NCI-H2227 (cell line): ENCODE measurements at regions not wholly inside any gene's neighbourhood (a gene's known extent, or its start where the extent isn't known, plus 50 kb on each side); places are given as distances from the start of the nearest gene placed in this dataset.
A peak's percentile ranks its signal among the peaks of the same experiment; 100 is the strongest.

Experiments used
- DNase-seq: peaks from one replicate; lab custom pipeline; 2025; ENCODE audit not compliant: unreplicated experiment; lab: John Stamatoyannopoulos, UW

DNA sequence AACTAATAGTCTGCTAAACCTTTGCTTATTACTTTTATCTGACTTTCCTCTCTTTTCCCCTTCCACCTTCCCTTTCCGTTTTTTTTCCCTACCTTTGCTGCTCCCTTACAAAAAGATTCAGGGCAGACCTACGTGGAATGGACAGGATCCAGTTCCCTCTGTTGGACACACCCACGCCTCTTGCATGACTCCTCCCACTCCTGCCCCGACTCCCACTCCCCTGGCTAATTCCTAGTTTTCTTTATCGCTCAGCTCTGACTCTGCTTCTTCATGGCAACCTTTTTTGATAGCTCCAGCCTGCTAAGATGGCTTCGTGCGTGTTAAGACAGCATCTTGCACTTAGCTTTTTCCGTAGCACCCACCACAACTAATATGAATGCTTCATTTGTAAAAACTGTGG is 715.6 kb upstream of the NRSN1 start:
- DNase-seq = no peak

DNA sequence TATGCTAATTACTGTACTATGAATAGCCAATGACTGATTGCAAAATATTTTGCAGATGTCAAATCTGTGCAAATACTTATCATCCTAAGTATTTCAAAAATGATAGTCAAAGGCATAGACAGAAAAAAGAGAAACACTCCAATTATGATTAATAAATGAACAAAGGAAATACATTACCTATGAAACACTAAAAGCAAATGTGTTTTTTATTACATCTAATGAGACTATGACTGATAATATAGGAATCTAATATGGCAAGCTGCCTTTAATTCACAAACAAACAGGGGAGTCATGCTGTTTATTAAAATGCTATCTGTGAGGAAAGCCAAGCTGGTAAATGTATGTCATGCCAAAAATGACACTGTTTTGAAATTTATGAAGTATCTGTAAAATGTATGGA is 713.2 kb upstream of the NRSN1 start:
- no peak for DNase-seq

DNA sequence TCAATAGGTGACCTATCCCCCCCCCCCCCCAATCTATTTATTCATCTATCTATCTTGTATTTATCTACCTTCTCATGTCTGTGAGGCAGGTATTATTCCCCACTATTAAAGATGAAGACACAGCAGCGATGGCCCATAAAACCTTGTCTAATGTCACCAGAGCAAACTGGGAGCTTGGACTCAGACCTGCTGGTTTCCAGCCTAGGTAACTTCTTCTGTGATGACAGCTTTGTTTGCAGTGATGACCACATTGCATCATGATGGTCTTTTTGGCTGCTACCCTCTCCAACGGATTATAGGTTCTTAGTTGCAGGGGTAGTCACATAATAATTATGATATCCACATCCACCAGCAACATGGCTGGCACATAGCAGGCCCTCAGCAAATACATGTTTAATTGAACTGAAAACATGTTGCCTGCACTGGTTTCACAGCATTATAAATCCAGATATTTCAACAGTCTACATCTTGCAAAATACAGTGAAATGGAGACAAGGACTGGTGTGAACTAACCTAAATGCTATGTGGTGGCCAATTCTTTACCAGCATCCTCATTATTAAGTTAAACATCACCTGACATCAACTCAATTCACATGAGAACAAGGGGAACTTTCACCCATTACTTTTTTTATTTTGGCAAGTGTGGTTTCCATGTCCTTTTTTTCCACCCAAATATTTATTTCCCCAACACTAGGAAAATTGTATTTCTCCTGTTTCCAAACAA is 712.5 kb upstream of the NRSN1 start:
- DNase-seq = no peak

DNA sequence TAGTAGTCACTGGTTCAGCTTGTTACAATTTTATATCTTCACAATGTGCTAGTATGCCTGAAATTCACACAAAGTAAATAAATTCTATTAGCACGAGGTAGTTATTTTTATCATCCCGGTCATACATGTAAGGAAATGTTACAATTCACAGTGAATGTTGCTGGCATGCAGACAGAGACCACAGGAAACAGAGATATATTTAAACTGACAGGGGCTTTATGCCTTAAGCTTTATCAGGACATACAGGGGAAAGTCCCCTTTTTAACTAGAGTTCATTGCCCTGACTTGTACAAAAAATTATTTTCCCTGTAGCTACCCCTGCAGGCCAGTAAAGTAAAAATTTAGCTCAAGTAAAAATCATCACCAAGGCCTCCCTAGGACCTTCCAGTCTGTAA is 712.0 kb upstream of the NRSN1 start:
- no peak for DNase-seq

DNA sequence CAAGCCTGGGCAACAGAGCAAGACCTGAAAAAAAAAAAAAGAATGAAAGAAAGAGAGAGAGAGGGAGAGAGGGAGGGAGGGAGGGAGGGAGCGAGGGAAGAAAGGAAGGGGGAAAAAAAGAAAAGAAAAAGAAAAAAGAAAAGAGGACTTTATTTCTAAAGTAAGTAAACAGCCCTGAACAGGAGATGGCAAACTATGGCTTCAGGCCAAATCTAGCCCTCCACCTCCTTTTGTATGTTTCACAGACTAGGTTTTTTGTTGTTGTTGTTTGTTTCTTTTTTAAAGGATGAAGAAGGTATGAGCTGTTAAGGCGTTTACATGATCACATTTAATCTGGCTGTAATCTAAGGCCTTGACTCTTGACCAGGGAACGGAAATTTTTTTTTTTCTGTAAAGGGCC is 711.1 kb upstream of the NRSN1 start:
- no peak for DNase-seq

DNA sequence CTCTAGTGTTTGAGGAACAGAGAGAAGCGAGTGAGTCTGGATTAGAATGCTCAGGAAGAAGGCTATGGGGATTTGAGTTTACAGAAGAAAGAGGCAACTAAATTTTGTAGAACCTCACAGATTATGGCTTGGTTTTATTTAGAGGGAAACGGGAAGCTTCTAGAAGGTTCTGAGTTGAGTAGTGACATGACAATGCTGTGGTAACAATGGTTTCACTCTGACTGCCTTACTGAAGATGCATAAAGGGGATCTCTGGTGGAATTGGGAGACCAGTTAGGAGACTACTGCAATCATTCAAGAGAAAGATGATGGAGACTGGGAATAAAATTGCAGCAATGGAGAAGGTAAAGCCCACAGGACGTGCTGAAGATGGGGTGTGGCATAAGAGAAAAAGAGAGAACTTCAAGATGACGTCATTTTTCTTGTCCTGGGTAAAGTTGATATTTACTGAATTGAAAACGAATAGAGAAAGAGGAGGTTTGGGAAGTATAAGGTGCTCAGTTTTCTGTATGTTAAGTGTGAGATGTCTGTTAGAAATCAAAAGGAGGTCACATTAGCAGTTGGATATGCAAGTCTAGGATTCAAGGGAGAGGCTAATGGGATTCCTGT is 710.1 kb upstream of the NRSN1 start:
- no peak for DNase-seq

DNA sequence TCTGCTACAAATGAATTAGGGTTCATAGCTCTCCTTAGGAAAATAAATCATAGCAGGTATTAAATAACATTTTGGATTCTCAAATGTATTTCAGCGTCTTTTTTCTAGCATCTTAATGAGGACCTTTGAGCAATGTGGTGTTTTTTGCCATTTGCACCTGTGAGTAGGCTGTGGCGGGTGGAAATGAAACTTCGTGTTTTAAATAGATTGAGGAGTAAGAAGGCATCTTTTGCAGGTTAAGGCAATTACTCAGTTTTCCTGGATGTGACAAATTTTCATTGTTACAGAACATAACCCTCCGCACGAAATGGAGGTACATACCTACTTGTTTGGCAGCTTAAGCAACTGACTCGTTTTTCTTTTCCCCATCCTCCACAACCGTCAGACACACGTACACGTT is 708.9 kb upstream of the NRSN1 start:
- DNase-seq = no peak

DNA sequence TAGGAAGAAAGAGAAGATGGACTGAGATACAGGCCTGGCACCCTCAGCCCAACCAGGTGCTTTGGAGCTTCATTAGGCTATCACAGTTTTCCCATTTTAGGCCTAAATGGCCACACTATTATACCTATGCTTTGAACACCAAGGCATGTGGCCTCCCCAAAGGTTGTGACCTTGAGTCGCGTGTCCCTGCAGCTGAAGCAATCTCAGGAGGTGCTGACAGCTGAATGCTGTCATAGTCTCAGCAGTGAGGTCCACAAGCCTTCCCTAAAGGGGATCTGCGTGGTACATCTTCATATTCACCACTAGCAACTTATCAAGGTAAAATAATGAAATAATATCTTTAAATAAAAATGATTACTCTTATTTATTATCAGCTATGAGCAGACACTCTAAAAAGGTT is 707.9 kb upstream of the NRSN1 start:
- DNase-seq = no peak

DNA sequence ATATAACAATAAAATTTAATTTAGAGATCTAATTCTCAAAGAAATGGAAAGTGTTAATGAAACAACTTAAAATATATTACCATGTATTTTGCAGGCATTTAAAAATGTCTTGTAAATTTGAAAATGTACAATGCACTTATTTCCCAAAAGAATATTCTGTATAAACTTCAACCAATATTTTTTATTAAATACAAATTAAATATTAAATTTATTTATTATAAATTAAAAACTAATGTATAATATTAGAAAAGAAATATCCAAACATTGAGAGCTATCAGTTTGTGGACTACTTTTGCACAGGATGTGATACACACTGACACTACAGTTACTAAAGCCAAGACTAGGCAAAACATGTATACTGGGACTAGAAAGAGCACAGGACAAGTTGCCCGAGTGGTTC is 707.0 kb upstream of the NRSN1 start:
- DNase-seq = no peak

DNA sequence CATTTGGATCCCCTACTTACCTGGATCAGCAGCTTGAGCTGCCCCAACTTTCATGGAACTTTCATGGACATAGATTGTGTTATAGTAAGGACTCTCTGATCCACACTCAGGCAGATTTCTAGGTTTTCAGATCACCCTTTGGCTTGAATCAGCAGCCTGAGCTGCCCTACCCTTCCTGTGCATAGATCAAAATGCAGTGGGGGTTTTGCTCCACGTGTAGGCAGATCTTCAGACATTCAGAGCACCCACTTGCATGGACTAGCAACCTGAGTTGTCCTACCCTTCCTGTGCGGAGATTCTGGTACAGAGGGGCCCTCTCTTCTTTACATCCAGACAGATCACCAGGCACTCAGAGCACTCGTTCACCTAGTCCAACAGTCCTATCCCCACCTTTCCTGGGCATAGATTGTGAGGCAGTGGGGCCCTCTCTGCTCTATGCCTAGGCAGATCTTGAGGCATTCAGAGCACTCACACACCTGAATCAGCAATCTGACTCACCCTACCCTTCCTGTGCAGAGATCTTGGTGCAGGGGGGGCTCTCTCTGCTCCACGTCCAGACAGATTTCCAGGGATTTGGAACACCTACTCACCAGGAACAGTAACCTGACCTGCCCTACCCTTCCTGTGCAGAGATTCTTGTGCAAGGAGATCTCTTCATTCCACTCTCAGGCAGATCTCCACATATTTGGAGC is 705.2 kb upstream of the NRSN1 start:
- no peak for DNase-seq

DNA sequence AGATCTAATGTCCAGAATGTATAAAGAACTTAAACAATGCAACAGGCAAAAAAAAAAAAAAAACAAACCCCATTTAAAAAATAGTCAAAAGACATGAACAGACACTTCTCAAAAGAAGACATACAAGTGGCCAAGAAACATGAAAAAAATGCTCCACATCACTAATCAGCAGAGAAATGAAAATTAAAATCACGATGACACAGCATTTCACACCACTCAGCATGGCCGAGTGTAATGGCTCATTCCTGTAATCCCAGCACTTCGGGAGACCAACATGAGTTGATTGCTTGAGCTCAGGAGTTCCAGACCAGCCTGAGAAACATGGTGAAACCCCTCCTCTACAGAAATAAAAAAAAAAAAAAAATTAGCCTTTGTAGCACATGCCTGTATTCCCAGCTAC is 701.4 kb upstream of the NRSN1 start:
- no peak for DNase-seq

DNA sequence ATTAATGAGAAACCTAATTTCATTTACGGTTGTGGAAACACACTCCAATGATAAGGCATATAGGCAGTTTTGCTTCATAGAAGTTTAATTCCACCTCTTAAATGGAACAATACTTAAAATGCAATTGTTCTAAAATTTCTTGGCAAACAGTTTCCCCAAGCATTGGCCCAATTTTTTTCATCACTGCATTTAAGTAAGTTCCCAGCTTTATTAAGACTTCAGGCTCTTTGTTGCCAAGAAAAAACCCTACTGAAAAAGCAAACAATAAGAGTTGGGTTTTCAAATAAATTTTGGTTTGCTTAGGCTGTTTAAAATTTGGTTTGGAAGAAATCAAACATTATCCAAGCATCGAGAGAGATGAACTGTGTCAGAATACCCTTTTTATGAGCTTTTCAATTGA is 690.9 kb upstream of the NRSN1 start:
- no peak for DNase-seq

DNA sequence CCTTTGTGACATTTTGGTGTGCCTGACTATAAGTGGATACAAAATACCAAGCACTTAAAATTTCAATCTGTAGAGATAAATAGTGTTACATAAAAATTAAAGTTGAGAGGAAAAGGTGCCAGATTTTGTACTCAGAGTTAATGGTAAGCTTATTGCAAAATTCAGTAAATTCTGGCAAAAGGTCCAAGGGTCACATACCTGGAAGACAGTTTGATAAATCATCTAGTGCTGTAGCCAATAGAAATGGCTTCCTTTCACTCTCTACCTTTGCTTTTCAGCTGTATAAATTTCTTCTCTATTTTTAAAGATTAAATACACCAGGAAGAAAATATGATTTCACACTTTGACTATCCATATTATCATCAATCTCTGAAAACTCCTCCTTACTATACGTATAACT is 690.2 kb upstream of the NRSN1 start:
- no peak for DNase-seq

DNA sequence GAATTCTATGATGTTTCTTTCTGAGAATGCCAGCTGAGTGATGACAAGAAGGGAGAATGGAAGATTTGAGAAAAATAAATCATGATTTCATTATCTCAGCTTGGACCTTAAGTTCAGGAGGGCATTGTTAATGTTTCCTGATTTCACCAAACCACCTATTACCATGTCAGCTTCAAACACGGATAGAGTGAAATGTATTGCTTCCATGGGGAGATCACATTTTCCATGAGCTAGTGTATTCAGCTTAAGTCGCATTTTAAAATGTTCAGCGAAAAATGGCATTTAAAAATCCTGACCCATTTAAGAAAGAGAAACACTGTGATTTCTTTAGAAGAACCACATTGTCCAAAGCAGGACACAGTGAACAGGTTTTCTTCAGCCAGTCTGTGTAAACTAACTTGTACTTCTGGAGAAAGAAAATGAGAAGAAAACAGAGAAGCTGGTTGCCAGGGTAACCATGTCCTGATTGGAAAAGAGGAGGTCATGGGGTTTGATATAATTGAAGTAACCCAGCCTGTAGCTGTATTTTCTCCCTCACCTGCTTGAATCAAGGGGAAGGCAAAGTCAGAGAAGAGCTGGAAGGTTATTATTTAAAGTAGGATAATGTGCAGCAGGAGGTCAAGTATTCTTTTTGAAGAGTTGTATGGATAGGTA is 684.1 kb upstream of the NRSN1 start:
- DNase-seq = peak; percentile 90

DNA sequence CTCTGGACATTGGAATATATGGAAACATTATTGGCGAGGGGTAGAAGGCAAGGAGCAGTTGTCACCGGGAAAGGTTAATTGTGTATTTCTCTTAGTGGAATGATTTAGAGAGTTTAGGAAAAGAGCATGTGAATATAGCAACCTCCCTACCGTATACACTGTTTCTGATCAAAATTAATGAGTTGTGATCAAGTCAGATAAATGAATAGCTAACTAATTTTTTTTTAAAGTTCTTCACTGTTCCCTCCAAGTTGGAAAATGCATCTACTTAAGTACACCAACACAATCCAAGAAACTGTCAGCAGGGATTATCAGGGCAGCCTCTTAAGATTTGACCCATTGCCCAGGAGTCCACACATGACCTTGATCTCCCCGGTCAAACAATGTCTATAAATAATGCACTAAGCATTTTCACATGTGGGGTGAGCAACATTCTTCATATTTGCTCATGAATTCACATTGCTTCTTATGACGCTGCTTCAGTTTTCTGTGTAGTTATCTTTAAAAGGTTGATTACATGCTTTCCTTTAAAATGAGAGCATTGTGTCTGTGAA is 680.8 kb upstream of the NRSN1 start:
- DNase-seq = no peak

DNA sequence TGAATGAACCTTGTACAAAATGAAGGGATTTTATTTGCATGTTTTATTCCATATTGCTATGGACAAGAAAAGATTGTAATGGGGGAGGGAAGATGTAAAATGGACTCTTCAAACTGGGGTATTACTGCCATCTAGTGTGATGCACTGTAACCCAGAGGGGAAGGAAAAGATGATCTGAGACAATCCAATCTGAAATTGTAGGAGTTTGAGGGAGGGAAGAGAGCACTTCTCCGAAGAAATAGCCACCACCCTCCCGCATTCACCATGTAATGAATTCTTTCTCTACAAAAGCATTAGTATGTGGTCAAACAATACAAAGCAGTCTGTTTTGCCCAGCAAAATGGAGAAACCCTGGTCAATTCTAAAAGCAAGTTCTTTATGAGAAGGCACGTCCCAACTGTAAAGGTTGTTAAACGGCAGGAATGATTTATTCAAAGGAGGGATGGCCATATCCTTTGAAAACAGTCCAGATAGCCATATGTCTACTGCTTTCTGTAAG is 679.5 kb upstream of the NRSN1 start:
- DNase-seq = peak; percentile 52

DNA sequence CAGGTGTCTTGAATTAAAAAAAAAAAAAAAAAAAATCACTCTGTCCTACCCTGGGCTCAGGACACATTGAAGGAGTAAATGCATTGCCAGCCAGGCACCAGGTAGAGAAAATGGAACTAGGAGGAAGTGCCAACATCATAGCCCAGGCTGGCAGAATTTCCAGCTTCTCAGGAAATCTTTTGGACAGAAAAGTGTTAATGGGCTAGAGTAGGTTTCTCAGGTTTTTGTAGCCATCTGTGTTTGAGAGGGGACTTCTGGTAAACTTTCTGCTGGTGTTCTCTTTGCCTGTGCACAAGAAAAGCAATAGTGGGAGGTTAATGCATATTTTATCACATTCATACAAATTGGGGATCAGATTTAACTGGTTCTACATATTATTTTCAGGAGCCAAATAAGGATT is 678.3 kb upstream of the NRSN1 start:
- no peak for DNase-seq

DNA sequence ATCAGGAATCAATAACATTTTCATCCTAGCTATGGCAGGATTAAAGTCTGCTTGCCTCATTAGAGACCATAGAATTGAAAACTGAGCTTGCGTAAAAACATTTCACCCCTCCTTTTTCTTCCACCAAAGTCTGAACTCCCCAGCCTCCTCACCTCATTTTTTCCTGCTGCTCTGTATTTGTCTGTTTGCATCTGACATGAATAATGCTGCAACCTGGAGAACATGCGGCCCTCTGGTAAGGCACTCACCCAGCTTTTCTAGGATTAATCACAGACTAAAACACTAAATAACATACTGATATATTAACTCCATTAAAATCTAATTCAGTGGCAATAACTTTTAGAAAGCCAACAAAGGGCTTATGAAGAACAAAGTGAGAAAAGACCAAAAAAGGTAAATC is 677.7 kb upstream of the NRSN1 start:
- DNase-seq = no peak

DNA sequence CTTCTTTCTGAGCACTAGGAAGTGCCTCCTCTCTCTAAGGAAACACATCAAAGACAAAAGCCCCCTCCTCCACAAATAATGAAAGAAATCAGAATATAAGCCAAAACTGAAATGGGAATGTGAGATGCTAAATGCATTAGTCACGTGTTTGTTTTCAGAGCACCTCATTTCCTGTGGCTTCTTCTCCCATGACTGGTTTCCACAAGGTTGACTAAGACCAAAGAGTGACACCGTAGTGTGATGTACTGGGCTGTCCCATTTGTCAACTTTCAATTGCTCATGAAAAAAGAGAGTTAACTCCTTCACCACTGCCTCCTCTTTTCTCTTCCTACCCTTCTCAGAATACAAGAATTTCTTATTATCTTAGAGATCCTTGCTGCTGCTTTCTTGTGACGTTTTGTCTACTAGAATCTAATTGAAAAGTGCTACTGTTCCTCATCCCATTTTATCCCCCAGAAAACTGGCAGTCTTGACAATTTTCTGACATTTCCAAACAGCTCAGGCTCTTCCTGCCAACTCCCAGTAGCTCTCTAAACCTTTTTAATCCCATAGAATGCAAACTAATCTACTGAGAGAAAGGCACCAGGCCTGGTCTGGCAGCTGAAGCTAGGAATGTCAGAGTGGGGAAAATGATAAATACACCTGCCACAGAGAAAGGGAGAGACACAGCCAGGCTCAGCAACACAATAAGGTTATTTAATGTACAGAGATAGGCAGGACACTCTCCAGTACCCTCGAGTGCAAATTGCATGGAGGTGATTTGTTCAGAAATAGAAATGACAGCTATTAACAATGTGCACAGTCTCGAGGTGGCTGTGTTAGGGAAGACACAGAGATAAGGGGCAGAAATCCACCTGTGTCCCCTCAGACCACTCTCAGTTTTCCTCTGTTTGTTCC is 671.7 kb upstream of the NRSN1 start:
- no peak for DNase-seq

DNA sequence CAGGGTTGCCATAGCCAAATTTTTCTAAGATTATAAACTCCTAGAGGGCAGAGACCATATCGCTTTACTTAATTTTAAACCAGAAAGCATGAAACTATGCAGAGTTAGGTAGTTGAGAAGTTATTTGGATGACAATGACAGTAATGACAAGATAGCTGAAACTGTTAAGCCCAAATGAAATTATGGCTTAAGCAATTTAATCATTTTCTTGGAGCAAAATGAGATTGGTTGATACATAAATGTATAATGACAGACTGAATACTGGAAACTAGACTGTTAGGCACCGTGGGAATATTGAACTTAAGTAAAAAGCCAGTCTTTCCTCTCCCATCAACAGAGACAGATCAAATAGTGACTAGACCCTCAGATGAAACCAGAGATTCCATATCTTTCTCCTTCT is 670.3 kb upstream of the NRSN1 start:
- DNase-seq = no peak

DNA sequence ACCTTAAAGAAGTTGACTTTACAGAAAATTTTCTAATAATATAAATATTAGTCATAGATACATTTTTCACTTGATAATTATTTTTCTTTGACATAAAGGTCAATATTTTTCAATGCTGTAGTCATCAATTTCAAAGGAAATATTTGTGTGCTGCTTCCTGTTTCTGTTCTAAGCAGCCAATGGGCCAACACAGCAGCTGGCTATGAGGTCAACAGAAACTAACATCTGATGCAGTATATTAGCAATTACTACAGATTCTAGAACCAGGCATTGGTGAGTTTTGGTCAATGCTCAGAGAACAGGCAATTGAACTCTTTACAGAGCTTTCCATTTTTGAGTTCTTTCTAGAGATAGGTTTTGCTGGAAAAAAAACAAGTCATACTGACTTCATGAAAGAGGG is 669.6 kb upstream of the NRSN1 start:
- DNase-seq = no peak
